ENCODE measurements at regions not wholly inside any gene's neighbourhood (a gene's known extent, or its start where the extent isn't known, plus 50 kb on each side); places are given as distances from the start of the nearest gene placed in this dataset.

DNA sequence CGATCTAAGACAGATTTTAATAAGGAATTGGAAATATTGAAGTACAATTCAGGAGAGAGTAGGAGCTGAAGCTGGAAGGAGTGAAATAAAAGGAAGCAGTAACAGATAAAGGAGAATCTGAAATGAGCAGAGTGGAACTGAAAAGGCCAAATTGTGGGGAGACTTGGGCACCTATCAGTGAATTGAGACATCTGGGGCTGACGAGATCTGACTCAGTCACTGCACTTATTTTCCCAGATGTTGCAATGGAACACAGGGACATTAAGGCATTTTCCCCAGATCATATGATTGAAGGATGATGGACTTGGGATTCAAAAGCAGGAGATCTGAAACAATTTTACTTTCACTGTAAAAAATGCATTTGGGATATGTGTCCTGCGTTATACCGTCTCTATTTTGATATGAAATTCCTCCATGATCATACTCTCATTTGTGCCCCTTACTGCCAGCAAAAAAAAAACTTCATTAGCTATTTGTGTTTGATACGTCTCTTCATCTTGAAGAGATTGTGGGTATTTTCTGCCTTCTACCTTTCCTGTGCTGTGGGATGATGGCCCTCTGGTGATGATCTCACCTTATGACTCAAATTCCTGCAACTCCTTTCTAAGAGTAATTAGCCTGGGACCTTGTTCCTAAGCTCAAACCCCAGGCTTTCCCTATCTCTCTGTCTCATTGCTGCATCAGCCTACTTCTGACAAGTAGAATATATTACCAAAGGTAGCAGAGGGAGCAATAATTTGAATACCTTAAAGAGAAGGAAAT, 278.5 kb upstream of the MAN1A1 start:
- no peak for DNase-seq (ENCODE audit: low spot score)
- in situ Hi-C loops (cut with MboI; ENCODE audit: low pct_unique_long_range_greater_than_20kb, low sequenced_read_pairs, unreplicated experiment): no loop called here
- TF ChIP-seq, protein P1, sequence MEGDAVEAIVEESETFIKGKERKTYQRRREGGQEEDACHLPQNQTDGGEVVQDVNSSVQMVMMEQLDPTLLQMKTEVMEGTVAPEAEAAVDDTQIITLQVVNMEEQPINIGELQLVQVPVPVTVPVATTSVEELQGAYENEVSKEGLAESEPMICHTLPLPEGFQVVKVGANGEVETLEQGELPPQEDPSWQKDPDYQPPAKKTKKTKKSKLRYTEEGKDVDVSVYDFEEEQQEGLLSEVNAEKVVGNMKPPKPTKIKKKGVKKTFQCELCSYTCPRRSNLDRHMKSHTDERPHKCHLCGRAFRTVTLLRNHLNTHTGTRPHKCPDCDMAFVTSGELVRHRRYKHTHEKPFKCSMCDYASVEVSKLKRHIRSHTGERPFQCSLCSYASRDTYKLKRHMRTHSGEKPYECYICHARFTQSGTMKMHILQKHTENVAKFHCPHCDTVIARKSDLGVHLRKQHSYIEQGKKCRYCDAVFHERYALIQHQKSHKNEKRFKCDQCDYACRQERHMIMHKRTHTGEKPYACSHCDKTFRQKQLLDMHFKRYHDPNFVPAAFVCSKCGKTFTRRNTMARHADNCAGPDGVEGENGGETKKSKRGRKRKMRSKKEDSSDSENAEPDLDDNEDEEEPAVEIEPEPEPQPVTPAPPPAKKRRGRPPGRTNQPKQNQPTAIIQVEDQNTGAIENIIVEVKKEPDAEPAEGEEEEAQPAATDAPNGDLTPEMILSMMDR (IDR thresholded peaks at IDR 0.05; ENCODE audit: extremely low read depth, insufficient read depth, missing control alignments): no peak

DNA sequence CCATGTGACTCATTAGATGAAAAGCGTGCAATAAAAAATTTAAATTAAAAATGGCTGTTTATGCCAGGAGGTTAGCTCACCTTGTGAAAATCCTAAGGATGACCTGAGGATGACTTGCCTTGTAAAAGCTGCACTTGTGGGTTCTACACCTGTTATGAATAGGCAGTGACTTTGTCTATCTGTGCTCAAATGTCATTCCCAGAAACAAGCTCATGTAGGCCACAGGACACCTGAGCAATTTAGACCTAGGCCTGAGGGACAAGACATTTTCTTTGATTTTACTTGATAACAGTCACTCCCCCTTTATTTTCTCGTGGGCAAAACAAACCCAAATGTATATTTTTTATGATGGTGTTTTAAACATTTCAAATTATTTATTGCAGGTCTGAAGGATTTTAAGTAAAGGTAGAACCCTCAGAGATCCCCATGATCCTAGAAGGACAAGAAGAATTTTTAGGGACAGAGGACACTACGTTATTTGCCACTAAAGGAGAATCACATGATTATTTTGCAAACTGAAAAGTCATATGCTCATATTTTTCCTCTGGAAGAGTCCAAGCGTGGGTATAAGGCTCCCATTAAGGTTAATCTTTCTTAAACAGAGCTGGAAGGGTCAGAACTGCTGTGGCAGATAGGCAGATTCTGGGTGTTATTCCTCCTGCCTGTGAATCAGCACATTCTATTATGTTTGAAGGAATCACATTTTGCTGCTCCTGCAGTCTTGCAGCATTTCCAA, 277.5 kb upstream of the MAN1A1 start:
- TF ChIP-seq, protein P1 (IDR thresholded peaks at IDR 0.05; ENCODE audit: extremely low read depth, insufficient read depth, missing control alignments): no peak
- no peak for DNase-seq (ENCODE audit: low spot score)
- in situ Hi-C loops (cut with MboI; ENCODE audit: low pct_unique_long_range_greater_than_20kb, low sequenced_read_pairs, unreplicated experiment): no loop called here

DNA sequence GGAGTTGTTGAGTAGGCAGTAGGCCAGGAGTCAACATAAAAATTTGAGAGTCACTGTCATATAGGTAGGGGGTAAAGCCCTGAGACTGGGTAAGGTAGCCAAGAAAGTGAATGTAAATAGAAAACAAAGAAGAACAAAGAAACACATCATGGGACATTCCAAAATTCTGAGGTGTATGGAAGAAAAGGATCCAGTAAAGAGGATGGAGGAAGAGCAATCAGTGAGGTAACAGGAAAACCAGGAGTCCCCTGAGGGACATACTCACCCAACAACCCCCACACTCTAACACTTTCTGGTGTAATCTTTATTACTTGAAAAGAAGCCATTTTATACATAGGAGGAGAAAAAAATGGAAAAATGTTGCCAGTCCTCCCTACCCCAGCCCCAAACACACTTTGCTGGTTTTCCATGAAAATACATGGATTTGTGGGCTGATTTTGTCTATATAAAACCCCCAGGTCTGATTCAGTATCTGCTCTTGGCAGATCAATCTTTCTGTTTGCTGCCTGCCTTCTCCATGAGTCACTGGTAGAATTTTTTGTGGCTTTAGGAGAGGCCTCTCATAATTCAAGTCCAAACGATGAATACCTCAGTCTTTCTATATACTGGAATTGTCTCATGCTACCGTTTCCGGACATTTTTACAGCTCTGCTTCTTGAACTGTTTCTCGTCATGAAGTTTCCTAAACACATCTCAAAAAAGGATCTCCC, 271.4 kb upstream of the MAN1A1 start:
- no peak for DNase-seq (ENCODE audit: low spot score)
- in situ Hi-C loops (cut with MboI; ENCODE audit: low pct_unique_long_range_greater_than_20kb, low sequenced_read_pairs, unreplicated experiment): no loop called here
- TF ChIP-seq, protein P1 (IDR thresholded peaks at IDR 0.05; ENCODE audit: extremely low read depth, insufficient read depth, missing control alignments): no peak

DNA sequence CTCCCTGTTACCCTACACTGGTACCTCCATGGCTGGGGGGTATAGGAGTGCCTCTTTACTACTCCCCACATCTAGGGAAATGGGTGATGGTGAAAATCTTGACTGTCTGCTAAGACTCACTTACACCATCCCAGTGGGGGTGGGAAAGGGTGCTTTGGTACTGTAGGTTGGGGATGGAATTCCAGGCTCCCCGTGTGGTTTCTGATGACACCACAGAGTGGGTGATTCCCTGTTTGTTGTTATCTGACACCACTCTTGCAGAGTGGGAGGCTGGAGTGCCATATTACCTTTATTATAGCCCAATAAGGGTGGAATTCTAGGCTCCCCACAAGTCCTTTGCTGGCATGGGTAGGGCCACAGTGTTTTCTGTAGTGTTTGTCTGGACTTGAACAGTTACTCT, 264.6 kb upstream of the MAN1A1 start:
- DNase-seq (ENCODE audit: low spot score): no peak
- in situ Hi-C loops (cut with MboI; ENCODE audit: low pct_unique_long_range_greater_than_20kb, low sequenced_read_pairs, unreplicated experiment): no loop called here
- TF ChIP-seq, protein P1 (IDR thresholded peaks at IDR 0.05; ENCODE audit: extremely low read depth, insufficient read depth, missing control alignments): no peak

DNA sequence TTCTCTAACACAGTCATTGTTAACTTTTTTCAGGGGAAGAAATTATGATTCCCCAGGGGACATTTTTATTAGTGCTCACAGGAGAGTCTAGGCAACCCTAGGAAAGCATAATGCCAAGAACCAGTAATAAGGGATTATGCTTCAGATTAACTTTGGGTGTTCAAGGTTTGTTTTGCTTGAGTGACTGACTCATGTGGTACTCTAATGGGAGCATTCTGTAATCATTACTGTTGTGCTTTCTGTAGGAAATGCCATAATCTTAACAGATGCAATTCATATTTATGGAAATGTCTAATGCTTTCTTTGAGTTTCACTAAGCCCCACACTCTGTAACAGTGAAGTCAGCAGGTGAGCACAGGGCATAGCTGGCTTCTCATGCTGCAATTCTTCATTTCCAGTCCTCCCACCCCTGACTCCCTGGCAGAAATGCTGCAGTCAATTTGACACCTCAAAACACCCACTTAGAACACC, 263.4 kb upstream of the MAN1A1 start:
- in situ Hi-C loops (cut with MboI; ENCODE audit: low pct_unique_long_range_greater_than_20kb, low sequenced_read_pairs, unreplicated experiment): no loop called here
- TF ChIP-seq, protein P1 (IDR thresholded peaks at IDR 0.05; ENCODE audit: extremely low read depth, insufficient read depth, missing control alignments): no peak
- no peak for DNase-seq (ENCODE audit: low spot score)

DNA sequence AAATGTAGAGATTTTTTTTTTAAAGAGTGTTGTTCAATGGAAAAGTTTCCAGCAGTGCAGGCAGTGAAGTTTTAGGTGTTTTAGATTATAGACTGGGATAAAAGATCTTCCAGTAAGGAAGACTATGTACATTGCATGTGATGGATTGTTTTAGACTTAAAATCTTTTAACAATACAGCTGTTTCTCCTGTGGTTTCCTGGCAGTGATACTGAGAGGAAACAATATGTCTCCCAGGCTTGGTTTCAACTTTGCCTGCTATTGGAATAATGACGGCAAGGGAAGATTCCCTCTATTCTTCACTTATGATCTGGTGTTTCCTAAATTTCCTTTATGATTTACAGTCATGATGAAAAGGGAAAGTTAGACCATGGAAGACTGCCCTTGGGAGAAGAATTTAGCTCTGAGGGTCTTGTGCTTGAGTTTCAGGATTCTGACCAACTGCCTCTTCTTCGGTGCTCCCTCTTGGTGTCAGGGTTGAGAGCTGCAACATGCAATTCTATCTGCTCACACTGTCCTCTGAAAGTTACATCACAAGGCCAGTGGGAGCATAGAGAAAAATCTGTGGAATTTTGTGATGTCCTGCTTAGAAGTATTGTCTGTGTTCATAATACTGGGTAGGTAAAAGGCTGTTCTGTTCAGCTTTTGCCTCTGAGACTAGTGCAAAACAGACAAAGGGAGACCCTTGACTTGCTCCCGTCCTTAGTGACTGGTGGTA, 262.8 kb upstream of the MAN1A1 start:
- TF ChIP-seq, protein P1 (IDR thresholded peaks at IDR 0.05; ENCODE audit: extremely low read depth, insufficient read depth, missing control alignments): no peak
- in situ Hi-C loops (cut with MboI; ENCODE audit: low pct_unique_long_range_greater_than_20kb, low sequenced_read_pairs, unreplicated experiment): no loop called here
- DNase-seq (ENCODE audit: low spot score): no peak

All from GM13977 (cell line).